ENCODE measurements at regions not wholly inside any gene's neighbourhood (a gene's known extent, or its start where the extent isn't known, plus 50 kb on each side); places are given as distances from the start of the nearest gene placed in this dataset.

- TF ChIP-seq CTCF (IDR thresholded peaks at IDR 0.05; ENCODE audit: poor library complexity) (peak; percentile 6), EZH2phosphoT487 (IDR thresholded peaks at IDR 0.05; ENCODE audit: low read depth, severe bottlenecking, unreplicated experiment) (no peak)
These were observed 151.4 kb downstream of the PTGER3 start for GRCh38 chr1:70896224-70896623.
